Common myeloid progenitor, CD34-positive (primary cell): ENCODE measurements at regions not wholly inside any gene's neighbourhood (a gene's known extent, or its start where the extent isn't known, plus 50 kb on each side); places are given as distances from the start of the nearest gene placed in this dataset.
"Not testable (repeated sequence)": the region's sequence is repeated elsewhere in the genome, so short reads cannot be mapped to it uniquely, and the experiment has no call there.

Experiments used
- CTCF ChIA-PET: fragments of 350-600 bp; sonication (Branson Sonifier 250); formaldehyde crosslinking; loops from one replicate; lab custom pipeline; 2021; ENCODE audit warnings: antibody characterized with exemption; lab: Charles Lee
- POLR2A ChIA-PET: fragments of 350-600 bp; sonication (Branson Sonifier 250); formaldehyde crosslinking; loops from one replicate; lab custom pipeline; 2021; ENCODE audit warnings: antibody characterized with exemption; lab: Charles Lee
- DNase-seq, 3 donors: peaks; one replicate each; pipeline versions ENCODE4 v3.0.0 to v3.0.0-alpha.2; 2013
- H3K27ac ChIP-seq, 2 experiments: 1 replicate in 1 of 2; 2 replicates in 1 of 2; pipeline ENCODE4 v1.7.0; 2013; ENCODE audit warnings: inconsistent platforms in 2 of 2, low read length in 2 of 2, mild to moderate bottlenecking in 2 of 2, low read depth in 1 of 2, moderate library complexity in 1 of 2; ENCODE audit not compliant: severe bottlenecking in 2 of 2, insufficient read depth in 1 of 2, poor library complexity in 1 of 2
- H3K27me3 ChIP-seq, 5 experiments: replicated peaks in 2 of 5; 1 replicate in 3 of 5; 2 replicates in 2 of 5; pipeline versions ENCODE4 v1.6.1 to v1.7.0; 2013; ENCODE audit warnings: low read length in 4 of 5, mild to moderate bottlenecking in 2 of 5, moderate library complexity in 2 of 5, inconsistent platforms in 1 of 5; ENCODE audit not compliant: insufficient read depth in 5 of 5, control insufficient read depth in 4 of 5
- H3K36me3 ChIP-seq, 4 experiments: 1 replicate in 2 of 4; 2 replicates in 2 of 4; pipeline versions ENCODE4 v1.6.1 to v1.7.0; 2013; ENCODE audit warnings: low read length in 3 of 4, control low read depth in 1 of 4, mild to moderate bottlenecking in 1 of 4; ENCODE audit not compliant: control insufficient read depth in 4 of 4, insufficient read depth in 4 of 4
- H3K4me1 ChIP-seq, 4 experiments: 1 replicate in 3 of 4; 2 replicates in 1 of 4; pipeline versions ENCODE4 v1.6.1 to v1.7.1; 2013; ENCODE audit warnings: low read length in 3 of 4, mild to moderate bottlenecking in 3 of 4, control low read depth in 1 of 4, inconsistent platforms in 1 of 4, moderate library complexity in 1 of 4; ENCODE audit not compliant: control insufficient read depth in 4 of 4, insufficient read depth in 4 of 4; ENCODE audit errors: control extremely low read depth in 1 of 4
- H3K4me3 ChIP-seq, 7 experiments: 1 replicate in 4 of 7; 2 replicates in 3 of 7; pipeline versions ENCODE4 v1.5.1 to v1.7.0; 2013; ENCODE audit warnings: mild to moderate bottlenecking in 7 of 7, low read length in 6 of 7, moderate library complexity in 6 of 7, inconsistent platforms in 2 of 7, low read depth in 2 of 7, control low read depth in 1 of 7; ENCODE audit not compliant: insufficient read depth in 4 of 7, control insufficient read depth in 1 of 7; ENCODE audit errors: extremely low read depth in 1 of 7
- H3K9me3 ChIP-seq, 5 experiments: 1 replicate in 4 of 5; 2 replicates in 1 of 5; pipeline versions ENCODE4 v1.6.1 to v1.7.1; 2013; ENCODE audit warnings: low read length in 4 of 5, mild to moderate bottlenecking in 2 of 5, inconsistent platforms in 1 of 5, low read depth in 1 of 5, moderate library complexity in 1 of 5; ENCODE audit not compliant: control insufficient read depth in 4 of 5, insufficient read depth in 2 of 5; ENCODE audit errors: control extremely low read depth in 1 of 5
- WGBS: methylation state at CpG from one replicate; pipeline ENCODE4 v1.1.5; 2013; ENCODE audit not compliant: insufficient coverage; 5-methylcytosine and 5-hydroxymethylcytosine counted together

DNA sequence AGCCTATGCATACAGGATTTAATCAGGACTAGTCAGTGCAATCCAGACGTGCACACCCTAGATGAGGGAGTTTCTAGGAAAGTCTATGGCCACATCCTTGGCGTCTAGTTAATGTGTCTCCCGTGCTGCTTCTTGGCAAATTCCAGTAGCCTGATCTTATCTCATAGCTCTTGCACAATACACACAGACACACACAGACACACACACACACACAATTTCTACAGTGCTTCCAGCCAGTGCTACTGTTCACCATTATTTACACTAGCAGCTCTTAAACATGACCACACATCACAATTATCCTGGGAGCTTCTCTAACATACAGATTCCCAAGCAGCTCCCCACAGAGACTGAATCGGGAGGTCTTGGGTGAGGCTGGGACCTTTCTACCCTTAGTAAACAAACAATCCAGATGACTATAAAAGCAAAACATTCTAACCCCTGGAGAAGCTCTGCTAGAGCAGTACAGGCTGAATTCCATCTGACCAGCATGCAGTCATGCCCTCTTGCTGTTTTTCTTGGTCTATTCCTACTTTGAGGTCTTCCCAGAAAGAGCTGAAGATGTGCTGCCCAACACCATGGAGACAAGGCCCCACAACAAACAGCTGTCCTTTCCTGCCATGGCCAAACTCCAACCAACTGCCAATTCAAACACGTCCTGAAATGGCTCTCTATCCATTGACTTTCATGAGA, 236.6 kb downstream of the DEPDC1B start:
- no peak overlapping the region for H3K4me3 ChIP-seq
- no peak for DNase-seq
- H3K27ac ChIP-seq, result no peak overlapping the region
- ChIA-PET CTCF (no interaction called here), POLR2A (no interaction called here)
- H3K4me1 ChIP-seq, result peaks cover 0 to 3% (median 0%) of the 10 kb centered on the region in 4 experiments
- 96% methylated on average over 3 of the region's 5 CpGs for WGBS
- no peaks in the 10 kb centered on the region for H3K36me3 ChIP-seq
- H3K9me3 ChIP-seq, result no peaks in the 10 kb centered on the region
- no peaks in the 10 kb centered on the region for H3K27me3 ChIP-seq

DNA sequence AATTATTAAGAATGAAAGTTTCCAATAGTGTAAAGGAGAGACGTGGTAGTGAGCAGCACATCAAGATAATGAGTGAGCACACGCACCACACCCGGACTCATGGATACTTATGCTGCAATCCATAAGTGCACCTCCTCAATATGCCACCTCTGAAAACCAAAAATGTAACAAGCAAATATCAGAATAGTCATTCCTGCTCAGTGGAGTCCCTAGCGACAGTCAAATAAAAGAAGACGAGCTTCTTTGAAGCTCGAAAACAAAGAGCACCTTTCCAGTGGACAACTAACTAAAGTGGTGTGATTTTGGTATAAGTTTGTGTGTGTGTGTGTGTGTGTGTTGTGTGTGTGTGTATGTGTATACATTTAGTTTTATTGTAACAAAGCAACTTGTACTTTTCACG, 241.3 kb downstream of the DEPDC1B start:
- H3K27ac ChIP-seq, result no peak overlapping the region
- H3K4me3 ChIP-seq, result no peak overlapping the region
- H3K4me1 ChIP-seq, result peaks cover 0 to 3% (median 0%) of the 10 kb centered on the region in 4 experiments
- ChIA-PET CTCF (no interaction called here), POLR2A (no interaction called here)
- H3K36me3 ChIP-seq, result no peaks in the 10 kb centered on the region
- 82% methylated on average over 6 of the region's 7 CpGs for WGBS
- no peaks in the 10 kb centered on the region for H3K27me3 ChIP-seq
- no peaks in the 10 kb centered on the region for H3K9me3 ChIP-seq
- no peak for DNase-seq

DNA sequence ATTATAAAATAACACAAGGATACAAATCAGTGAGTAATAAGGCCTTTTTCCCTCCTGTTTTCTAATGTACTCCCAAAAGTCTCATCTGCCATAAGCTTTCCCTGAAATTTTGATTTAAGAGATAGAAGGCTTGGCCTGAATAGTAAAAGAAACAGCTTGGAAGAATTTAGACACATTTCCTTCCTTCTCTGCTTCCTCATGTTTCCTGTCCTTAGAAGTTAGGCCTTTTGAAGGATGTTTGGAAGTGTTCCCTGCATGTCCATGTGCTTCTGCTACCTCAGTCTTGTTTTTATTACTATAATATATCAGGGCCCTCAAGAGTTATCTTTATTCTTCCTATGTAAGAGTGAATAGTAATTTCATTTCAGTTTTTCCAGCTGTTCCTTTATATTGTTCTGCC, 242.7 kb downstream of the DEPDC1B start:
- no peaks in the 10 kb centered on the region for H3K27me3 ChIP-seq
- H3K36me3 ChIP-seq, result no peaks in the 10 kb centered on the region
- no peak for DNase-seq
- H3K27ac ChIP-seq, result no peak overlapping the region
- no peaks in the 10 kb centered on the region for H3K9me3 ChIP-seq
- POLR2A ChIA-PET, result no interaction called here
- CTCF ChIA-PET, result no interaction called here
- H3K4me3 ChIP-seq, result no peak overlapping the region
- H3K4me1 ChIP-seq, result peaks cover 0 to 3% (median 0%) of the 10 kb centered on the region in 4 experiments

DNA sequence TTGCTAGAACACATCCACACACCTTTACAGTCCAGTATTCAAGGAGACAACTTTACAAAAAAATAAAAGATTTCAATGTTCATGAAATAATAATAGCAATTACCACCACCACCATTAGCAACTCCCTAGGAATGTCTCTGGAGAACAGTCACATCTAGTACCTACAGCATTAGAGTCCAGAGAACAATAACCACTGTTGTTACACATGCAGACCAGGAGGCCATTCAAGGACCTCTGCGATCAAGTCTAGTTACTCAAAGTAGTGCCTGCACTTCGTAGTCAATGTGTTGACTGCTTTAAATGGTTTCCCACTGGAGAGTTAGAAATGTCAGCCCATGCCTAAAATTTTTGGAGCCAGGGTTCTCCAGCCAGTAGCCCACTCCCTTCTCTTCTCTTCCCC, 244.4 kb downstream of the DEPDC1B start:
- POLR2A ChIA-PET, result no interaction called here
- DNase-seq, result no peak
- no peaks in the 10 kb centered on the region for H3K9me3 ChIP-seq
- CTCF ChIA-PET, result no interaction called here
- H3K27ac ChIP-seq, result no peak overlapping the region
- H3K36me3 ChIP-seq, result no peaks in the 10 kb centered on the region
- WGBS, result 94% methylated on average over 2 of the region's 2 CpGs
- no peak overlapping the region for H3K4me3 ChIP-seq
- H3K27me3 ChIP-seq, result no peaks in the 10 kb centered on the region
- peaks cover 0 to 3% (median 0%) of the 10 kb centered on the region in 4 experiments for H3K4me1 ChIP-seq

- H3K4me1 ChIP-seq, H3K4me3 ChIP-seq, POLR2A ChIA-PET, DNase-seq, H3K36me3 ChIP-seq, H3K9me3 ChIP-seq, H3K27me3 ChIP-seq, H3K27ac ChIP-seq, CTCF ChIA-PET: not testable (repeated sequence)
- WGBS, result 100% methylated on average over 1 of the region's 4 CpGs
Observed at GRCh38 chr5:60454277-60454676, 245.7 kb downstream of the DEPDC1B start.

DNA sequence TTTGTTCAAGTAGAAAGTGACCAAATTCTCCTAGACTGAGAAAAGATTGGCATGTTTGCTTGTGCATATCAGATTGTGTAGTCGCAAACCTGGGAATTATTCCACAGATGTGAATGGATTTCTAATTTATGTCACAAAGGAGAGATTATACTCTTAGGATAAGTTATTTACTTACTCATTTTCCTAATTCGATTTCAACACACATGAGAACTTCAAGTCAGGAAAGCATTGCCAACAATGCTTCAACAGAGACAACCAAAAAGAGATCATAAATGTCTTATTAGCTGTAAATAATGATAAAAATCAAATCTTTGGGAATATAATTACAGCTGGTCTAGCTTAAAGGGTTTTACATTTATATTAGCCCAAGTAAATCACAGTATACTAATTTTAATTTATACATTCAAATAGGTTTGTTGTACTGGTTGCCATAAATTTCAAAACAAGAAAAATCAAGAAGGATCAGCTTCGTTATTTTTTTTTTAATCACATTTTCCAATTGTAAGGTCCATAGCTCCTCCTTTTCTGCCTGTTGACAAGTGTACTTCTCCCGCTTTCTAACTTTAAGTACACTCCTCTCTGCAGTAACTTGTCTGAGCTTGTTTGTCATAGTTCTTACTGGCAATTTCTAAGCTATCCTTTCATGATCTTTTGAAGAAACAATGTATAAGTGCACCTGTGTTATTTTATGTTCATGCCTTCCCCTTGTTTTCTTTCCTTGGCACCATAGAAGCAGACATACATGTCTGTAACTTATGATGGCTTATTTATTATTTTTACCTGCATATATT, 246.6 kb downstream of the DEPDC1B start:
- ChIA-PET CTCF (no interaction called here), POLR2A (no interaction called here)
- Histone ChIP-seq H3K27me3 (no peaks in the 10 kb centered on the region), H3K4me1 (no peaks in the 10 kb centered on the region), H3K9me3 (no peaks in the 10 kb centered on the region), H3K27ac (no peak overlapping the region), H3K36me3 (no peaks in the 10 kb centered on the region), H3K4me3 (no peak overlapping the region)
- DNase-seq, result no peak
- WGBS, result 100% methylated on average over 2 of the region's 4 CpGs

DNA sequence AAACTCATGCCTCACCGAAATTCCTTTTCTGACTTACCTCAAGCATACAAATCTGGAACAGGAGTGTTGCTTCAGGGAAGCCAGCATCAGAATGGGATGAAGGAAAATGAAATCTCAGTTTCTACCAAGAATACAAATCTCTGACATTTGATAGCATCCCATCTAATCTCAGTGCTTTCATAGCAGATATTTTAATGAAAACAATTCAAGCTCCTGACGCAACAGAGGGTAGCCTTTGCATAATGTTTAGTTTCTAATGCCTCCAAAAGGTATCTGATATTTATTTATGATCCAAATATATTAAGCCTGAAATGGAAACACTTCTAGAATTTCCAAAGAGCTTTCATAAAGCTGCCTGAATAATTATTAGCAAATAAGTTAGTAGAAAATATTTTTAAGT, 251.4 kb downstream of the DEPDC1B start:
- H3K4me1 ChIP-seq, result peaks cover 0 to 2% (median 0%) of the 10 kb centered on the region in 4 experiments
- H3K27ac ChIP-seq, result no peak overlapping the region
- POLR2A ChIA-PET, result no interaction called here
- CTCF ChIA-PET, result interaction anchor here (1.5 kb wide), 1 partner anchor 12 kb away, joined by 3 read pairs; no protein-coding TSS in a partner anchor
- no peak for DNase-seq
- no peaks in the 10 kb centered on the region for H3K9me3 ChIP-seq
- H3K4me3 ChIP-seq, result no peak overlapping the region
- no peaks in the 10 kb centered on the region for H3K36me3 ChIP-seq
- no peaks in the 10 kb centered on the region for H3K27me3 ChIP-seq
- 86% methylated on average over 1 of the region's 2 CpGs for WGBS
